MCF 10A (cell line): ENCODE measurements at regions not wholly inside any gene's neighbourhood (a gene's known extent, or its start where the extent isn't known, plus 50 kb on each side); places are given as distances from the start of the nearest gene placed in this dataset.
"Not testable (repeated sequence)": the region's sequence is repeated elsewhere in the genome, so short reads cannot be mapped to it uniquely, and the experiment has no call there.

Experiments
- BruUV-seq: library from RNA; stranded (reverse); fragments of 400-500 nt; replicated peaks from 2 replicates; lab custom pipeline; 2021; lab: Mats Ljungman, UMichigan
- CTCF ChIA-PET: fragments of 300-600 bp; sonication (Branson Sonifier 250); formaldehyde crosslinking; extraction: SDS; loops from one replicate; lab custom pipeline; 2021; ENCODE audit warnings: antibody characterized with exemption, inconsistent platforms; lab: Yijun Ruan, JAX
- POLR2A ChIA-PET: fragments of 300-600, 350-650 bp; sonication (Branson Sonifier 250); formaldehyde crosslinking; extraction: SDS; loops from one replicate; lab custom pipeline; 2020; ENCODE audit warnings: antibody characterized with exemption, inconsistent platforms; lab: Yijun Ruan, JAX
- DNase-seq: peaks from one replicate; pipeline ENCODE4 v3.0.0-alpha.2; 2018; ENCODE audit not compliant: unreplicated experiment
- H3K27ac Mint-ChIP-seq: one replicate; pipeline ENCODE4 v1.8.0; 2022; ENCODE audit warnings: mild to moderate bottlenecking, low read depth, mixed read lengths; ENCODE audit not compliant: unreplicated experiment
- H3K27me3 Mint-ChIP-seq: one replicate; pipeline ENCODE4 v1.8.0; 2022; ENCODE audit warnings: mixed read lengths; ENCODE audit not compliant: insufficient read depth, unreplicated experiment
- H3K36me3 Mint-ChIP-seq: one replicate; pipeline ENCODE4 v1.8.0; 2022; ENCODE audit warnings: mild to moderate bottlenecking, moderate library complexity, mixed read lengths; ENCODE audit not compliant: insufficient read depth, unreplicated experiment
- H3K4me1 Mint-ChIP-seq: one replicate; pipeline ENCODE4 v1.8.0; 2022; ENCODE audit warnings: mixed read lengths; ENCODE audit not compliant: insufficient read depth, unreplicated experiment
- H3K4me3 Mint-ChIP-seq: one replicate; pipeline ENCODE4 v1.8.0; 2022; ENCODE audit warnings: mild to moderate bottlenecking, moderate library complexity, mixed read lengths; ENCODE audit not compliant: unreplicated experiment
- H3K9me3 Mint-ChIP-seq: one replicate; pipeline ENCODE4 v1.8.0; 2022; ENCODE audit warnings: mixed read lengths; ENCODE audit not compliant: unreplicated experiment
- CTCF ChIP-seq: fragments of 200-600 bp; IDR thresholded peaks from one replicate; pipeline ENCODE4 v1.8.0; 2022; ENCODE audit warnings: antibody characterized with exemption, mild to moderate bottlenecking; ENCODE audit not compliant: unreplicated experiment
- intact Hi-C: fragments of 100-400 bp; cut with micrococcal nuclease; formaldehyde crosslinking; loops from 2 replicates; pipeline ENCODE4 v1.14.1; 2022

GRCh38 chr5:24268482-24269056 is 376.2 kb downstream of the CDH10 start:
- H3K4me3 Mint-ChIP-seq, result no peak overlapping the region
- intact Hi-C loops, result no loop called here
- H3K9me3 Mint-ChIP-seq, result no peaks in the 10 kb centered on the region
- H3K36me3 Mint-ChIP-seq, result no peaks in the 10 kb centered on the region
- ChIA-PET POLR2A (no interaction called here), CTCF (no interaction called here)
- TF ChIP-seq CTCF, result no peak
- no TSS peak for BruUV-seq
- DNase-seq, result no peak
- H3K27ac Mint-ChIP-seq, result no peak overlapping the region
- H3K27me3 Mint-ChIP-seq, result no peaks in the 10 kb centered on the region
- peaks cover 5% of the 10 kb centered on the region for H3K4me1 Mint-ChIP-seq

GRCh38 chr5:24271702-24272118 is 373.1 kb downstream of the CDH10 start:
- H3K4me3 Mint-ChIP-seq, DNase-seq, H3K27me3 Mint-ChIP-seq, H3K27ac Mint-ChIP-seq, BruUV-seq, POLR2A ChIA-PET, CTCF ChIA-PET, intact Hi-C loops, H3K4me1 Mint-ChIP-seq, H3K36me3 Mint-ChIP-seq, H3K9me3 Mint-ChIP-seq: not testable (repeated sequence)

- Mint-ChIP-seq H3K9me3 (no peaks in the 10 kb centered on the region), H3K4me3 (no peak overlapping the region), H3K4me1 (peaks cover 5% of the 10 kb centered on the region), H3K27ac (no peak overlapping the region), H3K36me3 (no peaks in the 10 kb centered on the region), H3K27me3 (no peaks in the 10 kb centered on the region)
- no peak for TF ChIP-seq CTCF
- no TSS peak for BruUV-seq
- intact Hi-C loops, result no loop called here
- DNase-seq, result no peak
- ChIA-PET CTCF (no interaction called here), POLR2A (no interaction called here)
Observed at GRCh38 chr5:24272741-24273140, 372.0 kb downstream of the CDH10 start.

GRCh38 chr5:24280215-24280614 is 364.6 kb downstream of the CDH10 start:
- intact Hi-C loops, result no loop called here
- DNase-seq, result no peak
- BruUV-seq, result no TSS peak
- Mint-ChIP-seq H3K36me3 (no peaks in the 10 kb centered on the region), H3K4me3 (no peak overlapping the region), H3K4me1 (no peaks in the 10 kb centered on the region), H3K27me3 (no peaks in the 10 kb centered on the region), H3K9me3 (no peaks in the 10 kb centered on the region), H3K27ac (no peak overlapping the region)
- ChIA-PET CTCF (no interaction called here), POLR2A (interaction anchor here (1.1 kb wide), 1 partner anchor 317 kb away, joined by 3 read pairs; no protein-coding TSS in a partner anchor)
- no peak for TF ChIP-seq CTCF

GRCh38 chr5:24281818-24282217 is 363.0 kb downstream of the CDH10 start:
- Mint-ChIP-seq H3K9me3 (no peaks in the 10 kb centered on the region), H3K4me3 (no peak overlapping the region), H3K4me1 (no peaks in the 10 kb centered on the region), H3K27ac (peak overlapping the region; percentile 44), H3K36me3 (no peaks in the 10 kb centered on the region), H3K27me3 (no peaks in the 10 kb centered on the region)
- CTCF ChIA-PET, result no interaction called here
- intact Hi-C loops, result no loop called here
- POLR2A ChIA-PET, result no interaction called here
- BruUV-seq, result no TSS peak
- no peak for TF ChIP-seq CTCF
- DNase-seq, result no peak
